ENCODE measurements at regions not wholly inside any gene's neighbourhood (a gene's known extent, or its start where the extent isn't known, plus 50 kb on each side); places are given as distances from the start of the nearest gene placed in this dataset.
"Not testable (repeated sequence)": the region's sequence is repeated elsewhere in the genome, so short reads cannot be mapped to it uniquely, and the experiment has no call there.

- no peak for DNase-seq (ENCODE audit: low read depth in 3 of 3)
Measured at GRCh38 chr10:109412353-109412752, 511.0 kb downstream of the XPNPEP1 start.

GRCh38 chr10:109411917-109412316 lies 511.4 kb downstream of the XPNPEP1 start:
- DNase-seq (ENCODE audit: low read depth in 3 of 3) = no peak

- DNase-seq (ENCODE audit: low read depth in 3 of 3) = no peak
Measured at GRCh38 chr10:109405338-109405737, 518.0 kb downstream of the XPNPEP1 start.

GRCh38 chr10:109403551-109403950 lies 519.8 kb downstream of the XPNPEP1 start:
- no peak for DNase-seq (ENCODE audit: low read depth in 3 of 3)

- no peak for DNase-seq (ENCODE audit: low read depth in 3 of 3)
Measured at GRCh38 chr10:109393425-109393824, 529.9 kb downstream of the XPNPEP1 start.

GRCh38 chr10:109386921-109387320 lies 536.4 kb downstream of the XPNPEP1 start:
- no peak for DNase-seq (ENCODE audit: low read depth in 3 of 3)

- DNase-seq (ENCODE audit: low read depth in 3 of 3) = no peak
Measured at GRCh38 chr10:109386101-109386500, 537.2 kb downstream of the XPNPEP1 start.

GRCh38 chr10:109379186-109379585 lies 544.1 kb downstream of the XPNPEP1 start:
- DNase-seq (ENCODE audit: low read depth in 3 of 3) = no peak

GRCh38 chr10:109374215-109374614 lies 549.1 kb downstream of the XPNPEP1 start:
- no peak for DNase-seq (ENCODE audit: low read depth in 3 of 3)

GRCh38 chr10:109359316-109359715 lies 564.0 kb downstream of the XPNPEP1 start:
- no peak for DNase-seq (ENCODE audit: low read depth in 3 of 3)

GRCh38 chr10:109358325-109358724 lies 565.0 kb downstream of the XPNPEP1 start:
- no peak for DNase-seq (ENCODE audit: low read depth in 3 of 3)

- DNase-seq (ENCODE audit: low read depth in 3 of 3) = no peak
Measured at GRCh38 chr10:109348324-109348723, 575.0 kb downstream of the XPNPEP1 start.

- DNase-seq (ENCODE audit: low read depth in 3 of 3) = no peak
Measured at GRCh38 chr10:109343293-109343692, 580.0 kb downstream of the XPNPEP1 start.

- DNase-seq (ENCODE audit: low read depth in 3 of 3) = no peak
Measured at GRCh38 chr10:109341986-109342385, 581.3 kb downstream of the XPNPEP1 start.

GRCh38 chr10:109328001-109328400 lies 595.3 kb downstream of the XPNPEP1 start:
- no peak for DNase-seq (ENCODE audit: low read depth in 3 of 3)

- DNase-seq (ENCODE audit: low read depth in 3 of 3) = no peak
Measured at GRCh38 chr10:109327266-109327665, 596.0 kb downstream of the XPNPEP1 start.

GRCh38 chr10:109324721-109325120 lies 598.6 kb downstream of the XPNPEP1 start:
- DNase-seq (ENCODE audit: low read depth in 3 of 3) = no peak

GRCh38 chr10:109317746-109318366 lies 605.5 kb downstream of the XPNPEP1 start:
- DNase-seq (ENCODE audit: low read depth in 3 of 3) = no peak

- not testable (repeated sequence) for DNase-seq (ENCODE audit: low read depth in 3 of 3)
Measured at GRCh38 chr10:109314016-109314415, 609.3 kb downstream of the XPNPEP1 start.

- not testable (repeated sequence) for DNase-seq (ENCODE audit: low read depth in 3 of 3)
Measured at GRCh38 chr10:109312555-109312954, 610.8 kb downstream of the XPNPEP1 start.

GRCh38 chr10:109308971-109309370 lies 614.3 kb downstream of the XPNPEP1 start:
- no peak for DNase-seq (ENCODE audit: low read depth in 3 of 3)

- not testable (repeated sequence) for DNase-seq (ENCODE audit: low read depth in 3 of 3)
Measured at GRCh38 chr10:109307102-109307501, 616.2 kb downstream of the XPNPEP1 start.

GRCh38 chr10:109306698-109307097 lies 616.6 kb downstream of the XPNPEP1 start:
- DNase-seq (ENCODE audit: low read depth in 3 of 3) = no peak

- DNase-seq (ENCODE audit: low read depth in 3 of 3) = no peak
Measured at GRCh38 chr10:109287858-109288257, 635.5 kb downstream of the XPNPEP1 start.
